Keratinocyte (primary cell): ENCODE measurements at regions not wholly inside any gene's neighbourhood (a gene's known extent, or its start where the extent isn't known, plus 50 kb on each side); places are given as distances from the start of the nearest gene placed in this dataset.

Experiments used
- CTCF ChIP-seq, 3 experiments: IDR thresholded peaks in 1 of 3; conservative IDR thresholded peaks in 1 of 3; optimal IDR thresholded peaks in 1 of 3; 2 replicates in 2 of 3; 3 replicates in 1 of 3; pipeline versions ENCODE3 to v1.5.1; 2011; ENCODE audit warnings: low read length in 3 of 3, mild to moderate bottlenecking in 3 of 3, moderate library complexity in 2 of 3, control low read depth in 1 of 3, inconsistent platforms in 1 of 3; ENCODE audit not compliant: insufficient read depth in 2 of 3; ENCODE audit errors: extremely low read depth in 1 of 3
- EZH2 ChIP-seq: IDR thresholded peaks from one replicate; pipeline ENCODE4 v1.6.1; 2012; ENCODE audit warnings: inconsistent platforms, mild to moderate bottlenecking, low read length, moderate library complexity

GRCh38 chr12:9343731-9344130, 135.5 kb upstream of the PZP start:
- TF ChIP-seq CTCF (optimal IDR thresholded peaks at IDR 0.05 in 1 of 3, IDR thresholded peaks at IDR 0.05 in 1 of 3, conservative IDR thresholded peaks at IDR 0.05 in 1 of 3; ENCODE audit: extremely low read depth in 1 of 3, insufficient read depth in 2 of 3, low read length in 3 of 3), result no peak
- TF ChIP-seq EZH2, result no peak
